T-helper 2 cell treated with Interferon-gamma antibody and Interleukin-4, amounts not matched to agents 5 μg/mL and 100 μg/mL, for 36 hours (primary cell): ENCODE measurements at regions not wholly inside any gene's neighbourhood (a gene's known extent, or its start where the extent isn't known, plus 50 kb on each side); places are given as distances from the start of the nearest gene placed in this dataset.
"Not testable (repeated sequence)": the region's sequence is repeated elsewhere in the genome, so short reads cannot be mapped to it uniquely, and the experiment has no call there.

Source experiments
- DNase-seq: peaks from one replicate; pipeline ENCODE4 v3.0.0; 2021; ENCODE audit warnings: low spot score
- H3K27ac Mint-ChIP-seq: one replicate; pipeline ENCODE4 v1.8.0; 2021; ENCODE audit warnings: mild to moderate bottlenecking, mixed read lengths
- H3K27me3 Mint-ChIP-seq: one replicate; pipeline ENCODE4 v1.8.0; 2021; ENCODE audit warnings: low read depth, mixed read lengths
- H3K36me3 Mint-ChIP-seq: one replicate; pipeline ENCODE4 v1.8.0; 2021; ENCODE audit warnings: low read depth, mixed read lengths
- H3K4me1 Mint-ChIP-seq: one replicate; pipeline ENCODE4 v1.8.0; 2021; ENCODE audit warnings: low read depth, mixed read lengths
- H3K4me3 Mint-ChIP-seq: one replicate; pipeline ENCODE4 v1.8.0; 2022; ENCODE audit warnings: mild to moderate bottlenecking, moderate library complexity, mixed read lengths
- H3K9me3 Mint-ChIP-seq: one replicate; pipeline ENCODE4 v1.8.0; 2021; ENCODE audit warnings: mixed read lengths

GRCh38 chrX:39476604-39477021 lies 621.1 kb downstream of the BCOR start:
- H3K36me3 Mint-ChIP-seq: no peaks in the 10 kb centered on the region
- H3K9me3 Mint-ChIP-seq: no peaks in the 10 kb centered on the region
- H3K4me3 Mint-ChIP-seq: no peak overlapping the region
- no peaks in the 10 kb centered on the region for H3K27me3 Mint-ChIP-seq
- no peak overlapping the region for H3K27ac Mint-ChIP-seq
- DNase-seq: no peak
- no peaks in the 10 kb centered on the region for H3K4me1 Mint-ChIP-seq

DNA sequence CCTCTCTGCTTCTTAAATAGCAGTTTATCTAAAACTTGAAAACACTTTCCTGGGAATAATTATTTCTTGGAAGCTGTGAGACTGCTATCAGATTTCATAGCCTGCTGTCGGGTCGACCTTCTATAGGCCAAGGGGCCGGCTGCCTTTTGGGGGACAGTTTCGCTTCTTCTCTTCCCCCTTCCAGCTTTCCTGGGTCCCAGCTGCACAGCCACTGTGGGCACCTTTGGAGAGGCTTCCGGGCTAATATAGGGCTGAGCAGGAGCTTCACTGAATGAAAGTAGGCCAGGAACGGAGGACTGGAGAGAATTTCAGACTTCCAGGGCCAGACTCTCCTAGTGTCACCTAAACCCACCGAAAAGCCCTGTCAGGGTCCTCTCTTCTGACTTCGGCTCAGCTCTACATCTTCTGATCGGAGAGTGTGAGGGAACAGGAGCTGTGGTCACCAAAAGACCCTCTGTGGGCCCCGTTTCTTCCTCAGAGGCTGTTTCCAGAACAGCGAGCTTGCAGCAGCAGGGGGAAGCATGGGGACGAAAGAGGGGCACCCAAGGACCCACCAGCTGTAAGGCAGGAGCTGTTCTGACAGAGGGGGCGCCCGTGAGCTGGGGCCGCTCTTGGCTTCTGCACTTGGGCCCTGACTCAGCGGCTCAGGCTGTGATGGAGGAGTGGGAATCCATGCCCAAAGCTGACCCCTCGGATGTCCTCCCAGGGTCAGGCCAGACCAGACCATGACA lies 620.6 kb downstream of the BCOR start:
- no peaks in the 10 kb centered on the region for H3K4me1 Mint-ChIP-seq
- H3K27me3 Mint-ChIP-seq: no peaks in the 10 kb centered on the region
- H3K9me3 Mint-ChIP-seq: no peaks in the 10 kb centered on the region
- no peak for DNase-seq
- no peak overlapping the region for H3K4me3 Mint-ChIP-seq
- no peak overlapping the region for H3K27ac Mint-ChIP-seq
- no peaks in the 10 kb centered on the region for H3K36me3 Mint-ChIP-seq

DNA sequence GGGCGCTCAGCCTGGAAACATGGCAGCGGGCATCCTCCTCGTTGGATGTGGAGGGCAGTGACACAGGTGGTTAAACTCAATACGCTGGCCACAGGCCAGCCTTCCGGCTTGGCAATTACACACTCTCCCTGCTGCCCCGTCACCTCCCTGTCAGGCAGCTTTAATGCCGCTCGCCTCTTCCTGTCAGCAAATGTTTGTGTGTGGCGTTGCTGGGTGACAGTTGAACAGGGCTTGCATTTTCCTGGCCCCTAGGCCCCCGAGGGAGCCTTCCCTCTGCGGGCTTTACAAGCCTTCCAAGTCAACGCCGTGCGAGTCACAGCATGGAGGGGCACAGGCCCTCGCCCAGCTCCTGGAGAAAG lies 620.0 kb downstream of the BCOR start:
- H3K4me3 Mint-ChIP-seq: no peak overlapping the region
- no peaks in the 10 kb centered on the region for H3K36me3 Mint-ChIP-seq
- H3K9me3 Mint-ChIP-seq: no peaks in the 10 kb centered on the region
- H3K27me3 Mint-ChIP-seq: no peaks in the 10 kb centered on the region
- no peaks in the 10 kb centered on the region for H3K4me1 Mint-ChIP-seq
- no peak for DNase-seq
- no peak overlapping the region for H3K27ac Mint-ChIP-seq

DNA sequence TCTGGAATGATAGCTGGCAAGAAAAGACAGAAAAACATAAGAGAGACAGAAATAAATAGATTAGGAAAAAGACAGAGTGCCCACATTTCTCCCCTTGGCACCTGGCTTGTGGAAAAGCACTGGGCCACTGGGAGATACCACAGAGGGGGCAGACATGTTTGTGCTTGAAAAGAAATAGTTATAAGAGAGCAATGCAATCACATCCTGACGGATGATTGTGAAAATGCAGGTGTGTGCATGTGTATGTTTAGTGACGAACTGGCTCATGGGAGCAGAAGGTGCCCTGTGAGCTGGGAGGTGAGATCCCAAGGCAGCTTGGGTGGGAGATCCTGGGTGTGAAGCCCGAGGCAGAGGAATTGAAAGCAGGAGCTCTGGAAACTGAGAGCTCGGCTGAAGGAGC lies 617.9 kb downstream of the BCOR start:
- no peaks in the 10 kb centered on the region for H3K9me3 Mint-ChIP-seq
- no peak overlapping the region for H3K4me3 Mint-ChIP-seq
- DNase-seq: no peak
- no peaks in the 10 kb centered on the region for H3K36me3 Mint-ChIP-seq
- H3K4me1 Mint-ChIP-seq: no peaks in the 10 kb centered on the region
- no peaks in the 10 kb centered on the region for H3K27me3 Mint-ChIP-seq
- H3K27ac Mint-ChIP-seq: no peak overlapping the region

DNA sequence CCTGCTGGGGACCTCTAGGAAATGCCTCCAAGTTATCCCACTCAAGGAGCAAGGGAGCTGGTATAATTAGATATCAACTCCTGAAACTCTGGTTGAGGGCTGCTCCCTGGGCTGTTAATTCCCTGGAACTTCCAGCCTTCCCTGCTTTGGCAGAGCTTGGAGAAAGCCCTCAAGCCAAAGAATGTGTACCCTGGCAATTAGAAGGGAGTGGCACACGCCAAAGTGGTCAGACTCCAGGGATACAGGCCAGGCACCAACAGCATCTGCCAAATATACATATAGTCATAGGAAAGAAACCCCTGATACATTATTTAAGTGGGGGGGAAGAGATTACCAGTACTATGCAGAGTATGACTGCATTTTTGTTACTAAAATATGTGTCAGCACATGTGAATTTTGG lies 616.8 kb downstream of the BCOR start:
- no peak for DNase-seq
- Mint-ChIP-seq H3K4me3 (no peak overlapping the region), H3K36me3 (no peaks in the 10 kb centered on the region), H3K9me3 (no peaks in the 10 kb centered on the region), H3K27me3 (no peaks in the 10 kb centered on the region), H3K4me1 (no peaks in the 10 kb centered on the region), H3K27ac (no peak overlapping the region)

GRCh38 chrX:39481621-39482020 lies 616.1 kb downstream of the BCOR start:
- H3K27ac Mint-ChIP-seq: no peak overlapping the region
- H3K4me1 Mint-ChIP-seq: no peaks in the 10 kb centered on the region
- H3K36me3 Mint-ChIP-seq: no peaks in the 10 kb centered on the region
- no peaks in the 10 kb centered on the region for H3K9me3 Mint-ChIP-seq
- DNase-seq: no peak
- H3K4me3 Mint-ChIP-seq: no peak overlapping the region
- H3K27me3 Mint-ChIP-seq: no peaks in the 10 kb centered on the region

GRCh38 chrX:39484159-39485068 lies 613.3 kb downstream of the BCOR start:
- no peaks in the 10 kb centered on the region for H3K27me3 Mint-ChIP-seq
- H3K4me3 Mint-ChIP-seq: no peak overlapping the region
- no peaks in the 10 kb centered on the region for H3K9me3 Mint-ChIP-seq
- no peak for DNase-seq
- H3K36me3 Mint-ChIP-seq: no peaks in the 10 kb centered on the region
- H3K27ac Mint-ChIP-seq: no peak overlapping the region
- H3K4me1 Mint-ChIP-seq: peaks cover 7% of the 10 kb centered on the region

DNA sequence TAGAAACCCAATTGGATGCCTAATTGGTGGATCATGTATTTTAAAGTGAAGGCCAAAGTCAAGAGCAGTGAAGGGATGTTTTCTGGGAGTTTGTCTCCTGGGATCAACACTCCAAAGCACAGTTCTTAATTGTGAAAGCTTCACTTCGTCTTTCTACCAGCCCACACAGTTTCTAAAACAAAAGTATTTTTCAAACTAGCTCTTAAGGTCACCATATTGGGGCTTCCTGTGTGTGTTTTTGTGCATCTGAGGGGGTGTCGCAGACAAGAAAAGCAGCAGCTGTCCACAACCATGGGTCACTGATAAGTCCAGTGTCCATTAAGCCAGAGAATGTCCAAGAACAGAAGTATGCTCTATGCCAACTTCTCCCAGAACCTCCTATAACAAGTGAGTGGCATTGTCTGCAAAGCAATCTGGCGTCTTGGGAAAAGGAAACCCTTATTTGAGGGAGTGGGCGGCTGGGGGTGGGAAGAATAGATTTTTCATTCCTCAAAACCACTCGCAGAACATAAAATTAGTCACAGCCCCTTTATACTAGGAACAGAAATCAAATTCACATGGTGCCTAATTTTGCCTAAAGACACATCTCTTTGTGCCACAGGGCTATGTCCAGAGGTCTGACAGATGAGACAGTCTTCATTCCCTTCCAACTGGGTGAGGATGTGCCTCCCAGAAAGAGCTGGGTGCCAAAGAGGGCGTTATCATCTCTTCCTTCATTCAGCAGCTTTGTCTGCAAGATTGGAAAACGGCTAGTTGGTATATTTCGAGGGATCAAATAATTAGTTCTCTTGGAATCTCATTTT lies 610.4 kb downstream of the BCOR start:
- Mint-ChIP-seq H3K9me3 (peaks cover 6% of the 10 kb centered on the region), H3K27ac (no peak overlapping the region), H3K4me3 (no peak overlapping the region), H3K4me1 (peaks cover 19% of the 10 kb centered on the region), H3K36me3 (no peaks in the 10 kb centered on the region), H3K27me3 (no peaks in the 10 kb centered on the region)
- peak; percentile 12 for DNase-seq

GRCh38 chrX:39487969-39488330 lies 609.8 kb downstream of the BCOR start:
- peaks cover 25% of the 10 kb centered on the region for H3K4me1 Mint-ChIP-seq
- H3K27me3 Mint-ChIP-seq: no peaks in the 10 kb centered on the region
- no peak for DNase-seq
- peaks cover 6% of the 10 kb centered on the region for H3K9me3 Mint-ChIP-seq
- no peak overlapping the region for H3K27ac Mint-ChIP-seq
- no peak overlapping the region for H3K4me3 Mint-ChIP-seq
- H3K36me3 Mint-ChIP-seq: no peaks in the 10 kb centered on the region

DNA sequence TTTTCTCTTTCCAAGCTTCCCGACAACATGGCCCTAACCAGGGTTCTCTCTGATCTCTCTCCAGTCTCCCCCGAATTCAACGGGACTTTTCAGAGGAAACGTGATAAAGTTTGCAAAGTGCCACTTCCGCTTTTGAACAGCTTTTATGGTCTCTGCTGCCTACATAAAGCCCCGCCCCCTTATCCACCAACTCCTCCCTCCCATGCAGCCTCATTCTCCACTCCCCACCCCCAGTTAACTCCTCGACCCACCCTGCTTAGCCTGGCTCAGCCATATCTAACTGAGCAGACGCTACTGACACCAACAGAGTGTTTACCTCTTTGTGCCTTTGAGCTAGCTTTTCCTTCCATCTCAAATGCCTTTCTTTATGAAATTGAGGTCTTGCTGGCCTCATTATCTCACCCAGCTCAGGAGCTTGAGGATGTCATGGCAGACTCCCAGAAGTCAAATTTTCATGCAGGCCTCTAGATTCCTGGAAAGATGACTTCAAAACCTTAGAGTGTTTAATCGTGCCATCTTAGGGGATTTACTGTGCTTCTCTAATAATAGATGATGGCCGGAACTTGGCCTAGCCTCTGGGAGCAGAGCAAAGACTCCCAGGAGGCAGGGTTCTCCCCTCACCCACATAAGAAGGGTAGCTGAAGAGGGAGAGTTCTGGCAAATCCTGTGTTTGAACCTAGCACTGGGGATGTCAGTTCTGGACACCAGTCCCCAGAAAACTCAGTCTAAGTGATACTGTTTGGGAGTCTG lies 606.0 kb downstream of the BCOR start:
- Mint-ChIP-seq H3K36me3 (no peaks in the 10 kb centered on the region), H3K4me3 (peak overlapping the region; percentile 51), H3K27me3 (no peaks in the 10 kb centered on the region), H3K4me1 (peaks cover 26% of the 10 kb centered on the region), H3K27ac (peak overlapping the region; percentile 75), H3K9me3 (peaks cover 6% of the 10 kb centered on the region)
- peak; percentile 41 for DNase-seq

DNA sequence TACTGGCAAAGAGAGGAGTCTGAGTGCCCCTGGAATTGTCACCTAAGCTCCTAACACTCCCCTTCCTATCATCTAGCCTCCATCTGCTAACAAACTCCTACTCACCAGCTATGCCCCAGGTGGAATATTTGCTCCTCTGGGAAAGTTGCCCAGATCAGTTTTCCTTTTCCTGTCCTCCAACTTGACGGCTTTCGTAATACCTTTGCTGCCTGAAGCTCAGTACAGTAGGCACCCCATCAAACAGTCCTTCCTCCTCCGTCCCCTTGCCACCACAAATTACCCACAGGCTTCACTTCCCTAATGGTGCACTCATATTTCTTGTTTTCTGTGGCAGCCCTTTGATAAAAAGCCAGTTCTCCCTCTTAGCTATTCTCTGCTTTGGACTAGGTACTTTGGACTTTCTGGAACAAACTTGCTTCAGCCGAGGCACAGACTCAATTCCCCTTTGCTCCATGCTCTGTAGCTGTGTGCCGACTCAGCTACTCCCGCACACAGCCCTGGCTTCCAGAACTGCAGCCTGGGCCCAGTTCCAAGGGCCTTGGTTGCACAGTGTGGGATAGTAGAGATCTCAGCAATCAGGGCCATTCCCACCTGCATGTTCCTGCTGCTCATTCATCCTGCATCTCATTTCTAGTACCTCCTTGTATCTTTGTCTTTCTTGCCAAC lies 605.1 kb downstream of the BCOR start:
- no peak for DNase-seq
- H3K27me3 Mint-ChIP-seq: no peaks in the 10 kb centered on the region
- H3K4me1 Mint-ChIP-seq: peaks cover 21% of the 10 kb centered on the region
- no peaks in the 10 kb centered on the region for H3K36me3 Mint-ChIP-seq
- H3K27ac Mint-ChIP-seq: peak overlapping the region; percentile 36
- H3K4me3 Mint-ChIP-seq: no peak overlapping the region
- H3K9me3 Mint-ChIP-seq: peaks cover 6% of the 10 kb centered on the region

DNA sequence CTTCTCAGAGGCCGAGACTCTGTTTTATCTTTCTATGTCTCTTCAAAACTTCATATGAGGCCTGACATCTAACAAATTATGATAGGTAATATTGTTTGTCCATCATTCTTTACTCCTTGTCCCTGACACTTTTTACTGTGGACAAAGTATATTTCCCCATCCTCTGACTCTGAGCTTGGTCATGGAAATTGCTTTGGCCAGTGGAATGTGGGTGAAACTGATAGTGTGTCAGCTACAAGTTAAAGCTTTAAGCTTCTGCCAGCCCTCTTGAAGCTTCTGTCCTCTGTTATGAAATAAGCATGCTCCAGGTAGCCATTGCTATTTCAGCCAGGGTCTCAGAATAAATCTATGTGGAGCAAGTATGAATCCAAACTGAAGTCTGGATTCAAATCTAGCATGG lies 604.6 kb downstream of the BCOR start:
- H3K9me3 Mint-ChIP-seq: peaks cover 6% of the 10 kb centered on the region
- H3K4me3 Mint-ChIP-seq: no peak overlapping the region
- H3K4me1 Mint-ChIP-seq: peaks cover 24% of the 10 kb centered on the region
- H3K36me3 Mint-ChIP-seq: no peaks in the 10 kb centered on the region
- no peak overlapping the region for H3K27ac Mint-ChIP-seq
- no peak for DNase-seq
- no peaks in the 10 kb centered on the region for H3K27me3 Mint-ChIP-seq

DNA sequence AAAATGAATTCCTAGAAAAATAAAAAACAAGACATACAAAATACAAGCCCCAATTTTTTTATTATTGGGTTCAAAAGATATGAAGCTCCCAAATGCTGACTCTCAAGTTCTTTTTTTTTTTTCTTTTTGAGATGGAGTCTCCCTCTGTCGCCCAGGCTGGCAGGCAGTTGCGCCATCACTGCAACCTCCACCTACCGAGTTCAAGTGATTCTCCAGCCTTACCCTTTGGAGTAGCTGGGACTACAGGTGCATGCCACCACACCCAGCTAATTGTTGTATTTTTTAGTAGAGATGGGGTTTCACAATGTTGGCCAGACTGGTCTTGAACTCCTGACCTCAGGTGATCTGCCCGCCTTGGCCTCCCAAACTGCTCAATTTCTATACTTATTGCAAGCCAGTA lies 600.6 kb downstream of the BCOR start:
- H3K27me3 Mint-ChIP-seq, H3K9me3 Mint-ChIP-seq, H3K4me3 Mint-ChIP-seq, H3K27ac Mint-ChIP-seq, H3K36me3 Mint-ChIP-seq, DNase-seq: not testable (repeated sequence)
- H3K4me1 Mint-ChIP-seq: peaks cover 13% of the 10 kb centered on the region
